GM12864 (cell line): ENCODE measurements at regions not wholly inside any gene's neighbourhood (a gene's known extent, or its start where the extent isn't known, plus 50 kb on each side); places are given as distances from the start of the nearest gene placed in this dataset.
"Not testable (repeated sequence)": the region's sequence is repeated elsewhere in the genome, so short reads cannot be mapped to it uniquely, and the experiment has no call there.

ENCODE experiments used
- DNase-seq: peaks from one replicate; pipeline ENCODE4 v3.0.0-alpha.2; 2011; ENCODE audit warnings: low read depth
- H3K4me3 ChIP-seq: 2 replicates; pipeline ENCODE4 v1.5.1; 2011; ENCODE audit warnings: mild to moderate bottlenecking, low read depth, low read length, control low read depth
- CTCF ChIP-seq: IDR thresholded peaks from 2 replicates; pipeline ENCODE4 v1.5.1; 2011; ENCODE audit warnings: low read depth, mild to moderate bottlenecking, moderate library complexity, low read length, control low read depth, inconsistent platforms; ENCODE audit errors: missing control alignments

- peak; percentile 13 for DNase-seq
- H3K4me3 ChIP-seq = no peak overlapping the region
- TF ChIP-seq CTCF = peak; percentile 69
Observed at GRCh38 chr6:3977875-3978711, 100.8 kb downstream of the FAM217A start.

- H3K4me3 ChIP-seq, DNase-seq: not testable (repeated sequence)
Observed at GRCh38 chr6:3978966-3979365, 100.0 kb downstream of the FAM217A start.

GRCh38 chr6:3981917-3982316, 97.0 kb downstream of the FAM217A start:
- TF ChIP-seq CTCF = no peak
- H3K4me3 ChIP-seq = no peak overlapping the region
- no peak for DNase-seq

GRCh38 chr6:3983778-3984177, 95.2 kb downstream of the FAM217A start:
- no peak for TF ChIP-seq CTCF
- no peak overlapping the region for H3K4me3 ChIP-seq
- DNase-seq = no peak

- H3K4me3 ChIP-seq = no peak overlapping the region
- DNase-seq = no peak
- no peak for TF ChIP-seq CTCF
Observed at GRCh38 chr6:3984494-3984893, 94.4 kb downstream of the FAM217A start.

- DNase-seq = no peak
- no peak for TF ChIP-seq CTCF
- no peak overlapping the region for H3K4me3 ChIP-seq
Observed at GRCh38 chr6:3986241-3986640, 92.7 kb downstream of the FAM217A start.

- TF ChIP-seq CTCF = no peak
- H3K4me3 ChIP-seq = no peak overlapping the region
- no peak for DNase-seq
Observed at GRCh38 chr6:3987053-3987452, 91.9 kb downstream of the FAM217A start.
